IMR-90 (cell line): ENCODE measurements at regions not wholly inside any gene's neighbourhood (a gene's known extent, or its start where the extent isn't known, plus 50 kb on each side); places are given as distances from the start of the nearest gene placed in this dataset.

Source experiments
- ATAC-seq: fragments of 200-7000 bp; cut with Tn5 transposase; 2 replicates; pipeline ENCODE4 v1.9.1; 2020; ENCODE audit warnings: low read depth, mild to moderate bottlenecking, moderate library complexity
- BruUV-seq: library from RNA; stranded (reverse); fragments of 400-500 nt; replicated peaks from 2 replicates; lab custom pipeline; 2021; lab: Mats Ljungman, UMichigan
- CTCF ChIA-PET: fragments of 300-600 bp; formaldehyde crosslinking; extraction: SDS; loops from one replicate; lab custom pipeline; 2021; ENCODE audit warnings: antibody characterized with exemption; lab: Yijun Ruan, JAX
- POLR2A ChIA-PET: fragments of 300-600 bp; sonication (Branson Sonifier 250); formaldehyde crosslinking; loops from one replicate; lab custom pipeline; 2022; ENCODE audit warnings: antibody characterized with exemption; ENCODE audit not compliant: unreplicated experiment; lab: Charles Lee
- DNase-seq: peaks from one replicate; pipeline ENCODE4 v3.0.0; 2013
- H2AFZ ChIP-seq: replicated peaks from 2 replicates; pipeline ENCODE3; 2013; ENCODE audit warnings: low read length, mild to moderate bottlenecking; ENCODE audit not compliant: poor library complexity
- H2AK5ac ChIP-seq: 2 replicates; pipeline ENCODE4 v1.6.1; 2013; ENCODE audit warnings: low read depth, low read length, inconsistent platforms
- H2AK9ac ChIP-seq: replicated peaks from 2 replicates; pipeline ENCODE3; 2013; ENCODE audit warnings: mild to moderate bottlenecking, low read depth, low read length, moderate library complexity; ENCODE audit not compliant: poor library complexity
- H2BK120ac ChIP-seq: 2 replicates; pipeline ENCODE4 v1.6.1; 2013; ENCODE audit warnings: low read depth, low read length, inconsistent platforms
- H2BK15ac ChIP-seq: 3 replicates; pipeline ENCODE4 v1.6.1; 2013; ENCODE audit warnings: low read depth, low read length, inconsistent platforms
- H2BK20ac ChIP-seq: 2 replicates; pipeline ENCODE4 v1.6.1; 2013; ENCODE audit warnings: low read depth, mild to moderate bottlenecking, inconsistent platforms, low read length, moderate library complexity
- H2BK5ac ChIP-seq: 2 replicates; pipeline ENCODE4 v1.6.1; 2013; ENCODE audit warnings: mild to moderate bottlenecking, low read depth, low read length, inconsistent platforms; ENCODE audit not compliant: poor library complexity, severe bottlenecking
- H3K14ac ChIP-seq: replicated peaks from 2 replicates; pipeline ENCODE4 v1.6.1; 2013; ENCODE audit warnings: low read depth, low read length, inconsistent platforms
- H3K18ac ChIP-seq: 2 replicates; pipeline ENCODE4 v1.6.1; 2013; ENCODE audit warnings: low read depth, low read length, control low read depth
- H3K23ac ChIP-seq: 2 replicates; pipeline ENCODE4 v1.6.1; 2013; ENCODE audit warnings: low read depth, low read length, inconsistent platforms
- H3K27ac ChIP-seq: 2 replicates; pipeline ENCODE4 v1.5.1; 2013; ENCODE audit warnings: mild to moderate bottlenecking, control low read depth, low read length; ENCODE audit not compliant: insufficient read depth
- H3K27me3 ChIP-seq: 2 replicates; pipeline ENCODE4 v1.6.1; 2013; ENCODE audit warnings: low read length; ENCODE audit not compliant: control insufficient read depth, insufficient read depth
- H3K36me3 ChIP-seq: 2 replicates; pipeline ENCODE4 v1.6.1; 2013; ENCODE audit warnings: low read length, mixed read lengths; ENCODE audit not compliant: control insufficient read depth, insufficient read depth
- H3K4ac ChIP-seq: 2 replicates; pipeline ENCODE4 v1.6.1; 2013; ENCODE audit warnings: low read depth, low read length, inconsistent platforms
- H3K4me1 ChIP-seq: 2 replicates; pipeline ENCODE4 v1.6.1; 2013; ENCODE audit warnings: low read length, mixed read lengths; ENCODE audit not compliant: control insufficient read depth, insufficient read depth
- H3K4me2 ChIP-seq: 2 replicates; pipeline ENCODE4 v1.6.1; 2013; ENCODE audit warnings: low read depth, mild to moderate bottlenecking, control low read depth, low read length, moderate library complexity
- H3K4me3 ChIP-seq: 2 replicates; pipeline ENCODE4 v1.5.1; 2013; ENCODE audit warnings: low read depth, mild to moderate bottlenecking, control low read depth, low read length, moderate library complexity; ENCODE audit not compliant: insufficient read depth
- H3K56ac ChIP-seq: 2 replicates; pipeline ENCODE4 v1.6.1; 2013; ENCODE audit warnings: low read length, inconsistent platforms; ENCODE audit not compliant: insufficient read depth; ENCODE audit errors: extremely low read depth
- H3K79me1 ChIP-seq, 2 experiments: 2 replicates each; pipeline ENCODE4 v1.6.1; 2013; ENCODE audit warnings: low read length in 2 of 2, inconsistent platforms in 1 of 2, low read depth in 1 of 2
- H3K9ac ChIP-seq: 2 replicates; pipeline ENCODE4 v1.6.1; 2013; ENCODE audit warnings: low read depth, low read length, control low read depth
- H3K9me1 ChIP-seq: 2 replicates; pipeline ENCODE4 v1.6.1; 2013; ENCODE audit warnings: low read length, inconsistent platforms; ENCODE audit not compliant: insufficient read depth
- H3K9me3 ChIP-seq: 2 replicates; pipeline ENCODE4 v1.6.1; 2013; ENCODE audit warnings: low read length; ENCODE audit not compliant: control insufficient read depth, insufficient read depth
- H4K20me1 ChIP-seq: 2 replicates; pipeline ENCODE4 v1.6.1; 2013; ENCODE audit warnings: low read length, inconsistent platforms; ENCODE audit not compliant: insufficient read depth
- H4K5ac ChIP-seq: 2 replicates; pipeline ENCODE4 v1.6.1; 2013; ENCODE audit warnings: mild to moderate bottlenecking, low read depth, low read length, control low read depth
- H4K8ac ChIP-seq, 2 experiments: 2 replicates each; pipeline ENCODE4 v1.6.1; 2013; ENCODE audit warnings: low read depth in 2 of 2, low read length in 2 of 2, control low read depth in 1 of 2, inconsistent platforms in 1 of 2
- H4K91ac ChIP-seq: 2 replicates; pipeline ENCODE4 v1.6.1; 2013; ENCODE audit warnings: low read depth, low read length, inconsistent platforms; ENCODE audit not compliant: insufficient read depth
- CEBPB ChIP-seq: IDR thresholded peaks from 2 replicates; pipeline ENCODE4 v1.6.1; 2012; ENCODE audit warnings: low read depth, low read length, improper control_type of control experiment
- CHD1 ChIP-seq: IDR thresholded peaks from 2 replicates; pipeline ENCODE4 v1.6.1; 2012; ENCODE audit warnings: low read depth, low read length, improper control_type of control experiment
- FOS ChIP-seq: fragments of 150-350 bp; IDR thresholded peaks from 2 replicates; pipeline ENCODE4 v1.6.1; 2016; ENCODE audit warnings: low read depth, low read length
- MAFK ChIP-seq: IDR thresholded peaks from 2 replicates; pipeline ENCODE4 v1.6.1; 2012; ENCODE audit warnings: low read depth, low read length, improper control_type of control experiment
- RFX5 ChIP-seq: IDR thresholded peaks from 2 replicates; pipeline ENCODE4 v1.8.0; 2012; ENCODE audit warnings: low read depth, mild to moderate bottlenecking, low read length, moderate library complexity
- WGBS, 2 experiments: methylation state at CpG; one replicate each; pipeline versions ENCODE4 v1.1.5 to v1.1.7; 2013; ENCODE audit warnings: missing lambda C conversion rate in 2 of 2; ENCODE audit not compliant: insufficient read length in 1 of 2; ENCODE audit errors: extremely low coverage in 2 of 2; 5-methylcytosine and 5-hydroxymethylcytosine counted together
- dilution Hi-C: fragments of 300-500 bp; cut with HindIII; formaldehyde crosslinking; loops from one replicate; pipeline ENCODE4 v1.14.3; 2018; ENCODE audit warnings: low sequenced_read_pairs; ENCODE audit not compliant: unreplicated experiment
- in situ Hi-C: fragments of 300-500 bp; cut with MboI; formaldehyde crosslinking; loops from 3 replicates; pipeline ENCODE4 v1.14.3; 2019; ENCODE audit warnings: low sequenced_read_pairs, inconsistent platforms, mixed read lengths
- intact Hi-C: fragments of 100-400 bp; cut with micrococcal nuclease; formaldehyde crosslinking; loops from 2 replicates; pipeline ENCODE4 v1.10.0; 2022
- TF ChIP-seq, protein P1 (sequence below): fragments of 150-350 bp; IDR thresholded peaks from 2 replicates; pipeline ENCODE4 v1.6.1; 2017; ENCODE audit warnings: mild to moderate bottlenecking, antibody characterized with exemption, low read length, low read depth
- TF ChIP-seq, protein P2 (sequence below): conservative IDR thresholded peaks from 2 replicates; pipeline ENCODE4 v1.5.1; 2012; ENCODE audit warnings: mild to moderate bottlenecking, low read depth, low read length, improper control_type of control experiment

GRCh38 chr5:167096816-167097215, 1194.6 kb upstream of the WWC1 start:
- Histone ChIP-seq H2AFZ (no peak overlapping the region), H4K5ac (no peak overlapping the region), H3K4me2 (no peak overlapping the region), H3K4ac (no peak overlapping the region), H3K14ac (no peak overlapping the region), H2BK15ac (no peak overlapping the region), H3K56ac (no peak overlapping the region), H3K9me3 (peaks cover 12% of the 10 kb centered on the region), H4K91ac (no peak overlapping the region), H3K27me3 (no peaks in the 10 kb centered on the region), H4K8ac (no peak overlapping the region), H3K79me1 (no peaks in the 10 kb centered on the region), H2AK5ac (no peak overlapping the region), H3K27ac (no peak overlapping the region), H3K4me3 (no peak overlapping the region), H2AK9ac (no peak overlapping the region), H2BK120ac (no peak overlapping the region), H3K18ac (no peak overlapping the region), H4K20me1 (no peaks in the 10 kb centered on the region), H2BK20ac (no peak overlapping the region), H3K9me1 (no peaks in the 10 kb centered on the region), H3K36me3 (no peaks in the 10 kb centered on the region), H3K4me1 (no peaks in the 10 kb centered on the region), H2BK5ac (no peak overlapping the region), H3K9ac (no peak overlapping the region), H3K23ac (no peak overlapping the region)
- in situ Hi-C loops (no loop called here), intact Hi-C loops (no loop called here), dilution Hi-C loops (no loop called here)
- ChIA-PET POLR2A (no interaction called here), CTCF (no interaction called here)
- no peak for TF ChIP-seq MAFK
- no peak for TF ChIP-seq CEBPB
- no peak for TF ChIP-seq RFX5
- TF ChIP-seq FOS = no peak
- TF ChIP-seq, protein P1, sequence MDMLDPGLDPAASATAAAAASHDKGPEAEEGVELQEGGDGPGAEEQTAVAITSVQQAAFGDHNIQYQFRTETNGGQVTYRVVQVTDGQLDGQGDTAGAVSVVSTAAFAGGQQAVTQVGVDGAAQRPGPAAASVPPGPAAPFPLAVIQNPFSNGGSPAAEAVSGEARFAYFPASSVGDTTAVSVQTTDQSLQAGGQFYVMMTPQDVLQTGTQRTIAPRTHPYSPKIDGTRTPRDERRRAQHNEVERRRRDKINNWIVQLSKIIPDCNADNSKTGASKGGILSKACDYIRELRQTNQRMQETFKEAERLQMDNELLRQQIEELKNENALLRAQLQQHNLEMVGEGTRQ = no peak
- TF ChIP-seq, protein P2, sequence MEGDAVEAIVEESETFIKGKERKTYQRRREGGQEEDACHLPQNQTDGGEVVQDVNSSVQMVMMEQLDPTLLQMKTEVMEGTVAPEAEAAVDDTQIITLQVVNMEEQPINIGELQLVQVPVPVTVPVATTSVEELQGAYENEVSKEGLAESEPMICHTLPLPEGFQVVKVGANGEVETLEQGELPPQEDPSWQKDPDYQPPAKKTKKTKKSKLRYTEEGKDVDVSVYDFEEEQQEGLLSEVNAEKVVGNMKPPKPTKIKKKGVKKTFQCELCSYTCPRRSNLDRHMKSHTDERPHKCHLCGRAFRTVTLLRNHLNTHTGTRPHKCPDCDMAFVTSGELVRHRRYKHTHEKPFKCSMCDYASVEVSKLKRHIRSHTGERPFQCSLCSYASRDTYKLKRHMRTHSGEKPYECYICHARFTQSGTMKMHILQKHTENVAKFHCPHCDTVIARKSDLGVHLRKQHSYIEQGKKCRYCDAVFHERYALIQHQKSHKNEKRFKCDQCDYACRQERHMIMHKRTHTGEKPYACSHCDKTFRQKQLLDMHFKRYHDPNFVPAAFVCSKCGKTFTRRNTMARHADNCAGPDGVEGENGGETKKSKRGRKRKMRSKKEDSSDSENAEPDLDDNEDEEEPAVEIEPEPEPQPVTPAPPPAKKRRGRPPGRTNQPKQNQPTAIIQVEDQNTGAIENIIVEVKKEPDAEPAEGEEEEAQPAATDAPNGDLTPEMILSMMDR = no peak
- TF ChIP-seq CHD1 = no peak
- 20% methylated on average over 2 of the region's 12 CpGs; no CpG with 5 or more reads in 1 of the 2 experiments for WGBS, 2 experiments
- ATAC-seq = no peak
- DNase-seq = no peak
- no TSS peak for BruUV-seq
